ENCODE measurements at regions not wholly inside any gene's neighbourhood (a gene's known extent, or its start where the extent isn't known, plus 50 kb on each side); places are given as distances from the start of the nearest gene placed in this dataset.

DNA sequence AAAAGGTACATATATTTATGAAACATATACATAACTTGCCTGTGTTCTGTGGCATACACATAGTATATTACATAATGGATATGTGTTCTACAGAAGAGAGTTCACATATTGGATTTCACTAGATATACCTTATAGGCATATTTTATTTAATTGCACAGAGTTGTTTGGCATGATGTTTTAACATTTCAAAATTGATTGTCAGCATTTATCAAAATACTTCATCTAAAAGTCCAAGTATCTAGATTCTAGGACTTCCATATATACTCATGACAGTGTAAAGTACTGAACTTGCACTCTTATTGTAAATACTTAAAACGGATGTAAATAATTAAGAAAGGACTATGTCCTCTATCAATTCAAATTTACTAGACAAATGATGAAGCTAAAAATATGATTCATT is 995.3 kb upstream of the LRRTM1 start:
- no peaks in the 10 kb centered on the region for H3K36me3 Mint-ChIP-seq (ENCODE audit: low read depth)
- CTCF ChIA-PET: no interaction called here
- POLR2A ChIA-PET: no interaction called here
- H3K4me3 Mint-ChIP-seq: no peak overlapping the region
- intact Hi-C loops (cut with micrococcal nuclease): no loop called here
- no peak for ATAC-seq
- TF ChIP-seq CTCF (IDR thresholded peaks at IDR 0.05): no peak
- DNase-seq: no peak
- no peak overlapping the region for H3K27ac Mint-ChIP-seq
- peaks cover 21% of the 10 kb centered on the region for H3K9me3 Mint-ChIP-seq
- H3K4me1 Mint-ChIP-seq (ENCODE audit: low read depth): no peaks in the 10 kb centered on the region
- no peaks in the 10 kb centered on the region for H3K27me3 Mint-ChIP-seq

- H3K4me3 Mint-ChIP-seq: no peak overlapping the region
- TF ChIP-seq CTCF (IDR thresholded peaks at IDR 0.05): no peak
- ChIA-PET CTCF (no interaction called here), POLR2A (no interaction called here)
- intact Hi-C loops (cut with micrococcal nuclease): no loop called here
- ATAC-seq (no peak), DNase-seq (no peak)
- H3K4me1 Mint-ChIP-seq (ENCODE audit: low read depth): no peaks in the 10 kb centered on the region
- H3K27ac Mint-ChIP-seq: no peak overlapping the region
- peaks cover 24% of the 10 kb centered on the region for H3K9me3 Mint-ChIP-seq
- H3K36me3 Mint-ChIP-seq (ENCODE audit: low read depth): no peaks in the 10 kb centered on the region
- no peaks in the 10 kb centered on the region for H3K27me3 Mint-ChIP-seq
These were observed 986.3 kb upstream of the LRRTM1 start for GRCh38 chr2:81290846-81291245.

DNA sequence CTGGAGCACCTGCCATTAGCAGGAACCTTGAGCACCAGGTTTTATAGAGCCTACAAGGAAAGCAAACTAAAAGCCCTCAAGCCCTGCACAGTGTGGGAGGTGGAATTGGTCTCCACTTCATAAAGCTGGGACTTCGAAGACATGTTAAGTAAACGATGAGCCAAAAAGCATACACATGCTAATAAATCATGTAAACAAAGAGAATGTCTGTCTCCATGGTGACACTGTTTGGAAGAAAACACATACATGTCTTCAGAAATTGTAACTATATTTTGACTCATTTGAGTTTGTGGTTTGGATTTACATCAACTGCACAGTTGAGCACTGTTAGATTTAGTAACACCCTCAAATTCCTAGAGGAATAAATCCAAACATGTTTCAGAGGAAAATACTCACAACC is 978.5 kb upstream of the LRRTM1 start:
- intact Hi-C loops (cut with micrococcal nuclease): no loop called here
- no peaks in the 10 kb centered on the region for H3K4me1 Mint-ChIP-seq (ENCODE audit: low read depth)
- TF ChIP-seq CTCF (IDR thresholded peaks at IDR 0.05): no peak
- ChIA-PET CTCF (no interaction called here), POLR2A (no interaction called here)
- H3K36me3 Mint-ChIP-seq (ENCODE audit: low read depth): no peaks in the 10 kb centered on the region
- no peak overlapping the region for H3K27ac Mint-ChIP-seq
- DNase-seq (no peak), ATAC-seq (no peak)
- H3K27me3 Mint-ChIP-seq: no peaks in the 10 kb centered on the region
- no peak overlapping the region for H3K4me3 Mint-ChIP-seq
- peaks cover 10% of the 10 kb centered on the region for H3K9me3 Mint-ChIP-seq

DNA sequence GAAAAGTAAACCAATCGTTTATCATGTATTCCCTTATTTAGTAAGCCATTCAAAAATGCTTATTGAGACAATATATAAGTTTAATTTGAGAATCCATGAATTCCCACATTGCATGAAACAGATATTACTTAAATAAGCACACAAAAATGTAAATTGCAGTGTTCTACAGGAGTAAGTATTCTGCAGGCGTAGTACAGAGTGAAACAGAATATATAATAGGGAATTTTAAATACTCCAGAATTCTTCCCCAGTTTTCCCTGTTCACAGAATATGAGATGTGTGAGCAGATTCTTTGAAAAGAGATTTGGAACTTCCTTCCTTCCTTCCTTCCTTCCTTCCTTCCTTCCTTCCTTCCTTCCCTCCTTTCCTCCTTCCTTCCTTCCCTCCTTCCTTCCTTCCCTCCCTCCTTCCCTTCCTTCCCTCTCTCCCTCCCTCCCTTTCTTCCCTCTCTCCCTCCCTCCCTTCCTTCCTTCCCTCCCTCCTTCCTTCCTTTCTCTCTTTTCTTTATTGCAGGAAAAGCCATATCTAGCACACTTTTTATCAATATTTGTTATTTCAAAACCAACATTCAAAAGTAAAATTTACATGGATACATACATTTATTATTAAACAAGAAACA is 977.7 kb upstream of the LRRTM1 start:
- DNase-seq (no peak), ATAC-seq (no peak)
- ChIA-PET CTCF (no interaction called here), POLR2A (no interaction called here)
- no peaks in the 10 kb centered on the region for H3K4me1 Mint-ChIP-seq (ENCODE audit: low read depth)
- intact Hi-C loops (cut with micrococcal nuclease): no loop called here
- H3K27ac Mint-ChIP-seq: no peak overlapping the region
- no peaks in the 10 kb centered on the region for H3K27me3 Mint-ChIP-seq
- no peak overlapping the region for H3K4me3 Mint-ChIP-seq
- no peaks in the 10 kb centered on the region for H3K36me3 Mint-ChIP-seq (ENCODE audit: low read depth)
- no peak for TF ChIP-seq CTCF (IDR thresholded peaks at IDR 0.05)
- H3K9me3 Mint-ChIP-seq: peaks cover 8% of the 10 kb centered on the region

GRCh38 chr2:81276595-81276994 is 972.0 kb upstream of the LRRTM1 start:
- intact Hi-C loops (cut with micrococcal nuclease): no loop called here
- no peak for TF ChIP-seq CTCF (IDR thresholded peaks at IDR 0.05)
- POLR2A ChIA-PET: no interaction called here
- Mint-ChIP-seq H3K27ac (no peak overlapping the region), H3K36me3 (ENCODE audit: low read depth) (no peaks in the 10 kb centered on the region), H3K9me3 (peaks cover 13% of the 10 kb centered on the region), H3K27me3 (no peaks in the 10 kb centered on the region), H3K4me3 (no peak overlapping the region), H3K4me1 (ENCODE audit: low read depth) (no peaks in the 10 kb centered on the region)
- no peak for DNase-seq
- CTCF ChIA-PET: no interaction called here
- no peak for ATAC-seq

All from activated CD8-positive, alpha-beta T cell treated with anti-CD3 and anti-CD28 coated beads for 36 hours (primary cell).